K562 (cell line): ENCODE measurements at regions not wholly inside any gene's neighbourhood (a gene's known extent, or its start where the extent isn't known, plus 50 kb on each side); places are given as distances from the start of the nearest gene placed in this dataset.

Source experiments
- ATAC-seq: fragments of 200-7000 bp; cut with Tn5 transposase; 3 replicates; pipeline ENCODE4 v1.9.1; 2020; ENCODE audit warnings: moderate library complexity
- BruUV-seq: library from RNA; stranded (reverse); fragments of 400-500 nt; replicated peaks from 2 replicates; lab custom pipeline; 2021; lab: Mats Ljungman, UMichigan
- CTCF ChIA-PET: fragments of 300-600 bp; formaldehyde crosslinking; extraction: SDS; loops from one replicate; lab custom pipeline; 2021; ENCODE audit warnings: low intra/inter-chr PET ratio; lab: Yijun Ruan, JAX
- POLR2A ChIA-PET: fragments of 300-600, 350-650 bp; sonication (Branson Sonifier 250); formaldehyde crosslinking; extraction: SDS; loops from one replicate; lab custom pipeline; 2021; ENCODE audit warnings: antibody characterized with exemption, inconsistent platforms; lab: Yijun Ruan, JAX
- DNase-seq, 4 experiments: peaks; one replicate each; pipeline versions ENCODE4 v3.0.0 to v3.0.0-alpha.2; 2011 to 2018; ENCODE audit warnings: low spot score in 3 of 4, mixed read lengths in 3 of 4; ENCODE audit errors: extremely low read depth in 1 of 4
- FAIRE-seq: peaks from 2 replicates; lab custom pipeline; 2011; peaks lifted over from hg19 to GRCh38; lab: Jason Lieb, UNC
- H2AFZ ChIP-seq: 2 replicates; pipeline ENCODE4 v1.6.0; 2011; ENCODE audit warnings: low read depth, low read length, control low read depth, inconsistent platforms
- H3K27ac ChIP-seq: fragments of 200-600 bp; 3 replicates; pipeline ENCODE4 v1.8.0; 2011; ENCODE audit warnings: low read depth, mild to moderate bottlenecking, control low read depth, inconsistent platforms, low read length, moderate library complexity, mixed read lengths; ENCODE audit errors: extremely low read depth
- H3K27me3 ChIP-seq, 2 experiments: fragments of 300-600 bp in 1 of 2; 2 replicates in 1 of 2; 3 replicates in 1 of 2; pipeline versions ENCODE4 v1.6.0 to v1.8.0; 2011; ENCODE audit warnings: inconsistent platforms in 2 of 2, low read length in 2 of 2, mild to moderate bottlenecking in 1 of 2, mixed read lengths in 1 of 2, moderate library complexity in 1 of 2; ENCODE audit not compliant: control insufficient read depth in 2 of 2, insufficient read depth in 2 of 2
- H3K36me3 ChIP-seq: fragments of 300-600 bp; 3 replicates; pipeline ENCODE4 v1.8.0; 2011; ENCODE audit warnings: mild to moderate bottlenecking, low read length, inconsistent platforms; ENCODE audit not compliant: control insufficient read depth, insufficient read depth
- H3K4me1 ChIP-seq, 2 experiments: fragments of 200-600 bp in 1 of 2; replicated peaks in 1 of 2; 2 replicates in 1 of 2; 3 replicates in 1 of 2; pipeline versions ENCODE4 v1.5.1 to v1.8.0; 2011; ENCODE audit warnings: inconsistent platforms in 2 of 2, low read length in 2 of 2, mild to moderate bottlenecking in 1 of 2, mixed read lengths in 1 of 2, moderate library complexity in 1 of 2; ENCODE audit not compliant: control insufficient read depth in 2 of 2, insufficient read depth in 2 of 2
- H3K4me2 ChIP-seq: 2 replicates; pipeline ENCODE4 v1.6.1; 2011; ENCODE audit warnings: low read length, control low read depth, inconsistent platforms, mixed read lengths; ENCODE audit not compliant: insufficient read depth
- H3K4me3 ChIP-seq: fragments of 200-600 bp; sonication (generic), shearing (Covaris generic); 2 replicates; pipeline ENCODE4 v1.5.1; 2016; ENCODE audit warnings: control low read depth, inconsistent platforms
- H3K79me2 ChIP-seq: fragments of 200-600 bp; 3 replicates; pipeline ENCODE4 v1.8.0; 2011; ENCODE audit warnings: low read length, inconsistent platforms; ENCODE audit not compliant: control insufficient read depth, insufficient read depth
- H3K9ac ChIP-seq, 2 experiments: 2 replicates each; pipeline versions ENCODE4 v1.6.0 to v1.6.1; 2011; ENCODE audit warnings: low read depth in 2 of 2, low read length in 2 of 2, control low read depth in 1 of 2, inconsistent platforms in 1 of 2, mild to moderate bottlenecking in 1 of 2, mixed read lengths in 1 of 2; ENCODE audit not compliant: insufficient read depth in 1 of 2
- H3K9me1 ChIP-seq: one replicate; pipeline ENCODE4 v1.6.0; 2011; ENCODE audit warnings: inconsistent platforms, mild to moderate bottlenecking, low read length, moderate library complexity; ENCODE audit not compliant: control insufficient read depth, insufficient read depth
- H3K9me3 ChIP-seq: replicated peaks from 2 replicates; pipeline ENCODE4 v1.5.1; 2011; ENCODE audit warnings: low read depth, low read length, inconsistent platforms; ENCODE audit not compliant: control insufficient read depth, insufficient read depth
- H4K20me1 ChIP-seq: replicated peaks from 2 replicates; pipeline ENCODE4 v1.6.1; 2011; ENCODE audit warnings: low read length, inconsistent platforms, mixed read lengths; ENCODE audit not compliant: control insufficient read depth, insufficient read depth
- ARNT ChIP-seq, 2 experiments: fragments of 450-650 bp; IDR thresholded peaks; 2 replicates each; pipeline ENCODE4 v1.6.1; 2016; ENCODE audit warnings: mild to moderate bottlenecking in 1 of 2
- CREB1 ChIP-seq, 2 experiments: sonication (generic) in 1 of 2; formaldehyde crosslinking in 1 of 2; IDR thresholded peaks; 2 replicates each; pipeline versions ENCODE4 v1.6.1 to v1.8.0; 2012 to 2022; ENCODE audit warnings: inconsistent platforms in 1 of 2, mild to moderate bottlenecking in 1 of 2, missing genetic modification reagents in 1 of 2, moderate library complexity in 1 of 2
- CTBP1 ChIP-seq: fragments of 450-650 bp; IDR thresholded peaks from 2 replicates; pipeline ENCODE4 v1.6.1; 2016; ENCODE audit warnings: borderline replicate concordance
- ELF2 ChIP-seq: fragments of 250-450 bp; sonication (Bioruptor Pico); IDR thresholded peaks from 2 replicates; pipeline ENCODE4 v1.5.0; 2021; ENCODE audit warnings: mild to moderate bottlenecking
- ETV6 ChIP-seq, 3 experiments: fragments of 150-350 bp in 1 of 3; sonication (generic) in 1 of 3; formaldehyde crosslinking in 1 of 3; IDR thresholded peaks; 2 replicates each; pipeline versions ENCODE4 v1.6.1 to v1.8.0; 2014 to 2022; ENCODE audit warnings: borderline replicate concordance in 2 of 3, low read depth in 2 of 3, antibody characterized with exemption in 1 of 3, low read length in 1 of 3, mild to moderate bottlenecking in 1 of 3, missing genetic modification reagents in 1 of 3
- ILK ChIP-seq: fragments of 450-650 bp; IDR thresholded peaks from 2 replicates; pipeline ENCODE4 v1.6.1; 2016; ENCODE audit warnings: missing genetic modification characterization, low read depth, mild to moderate bottlenecking, missing compliant biosample characterization, moderate library complexity, borderline replicate concordance
- MTA2 ChIP-seq: fragments of 450-650 bp; IDR thresholded peaks from 2 replicates; pipeline ENCODE4 v1.6.1; 2016; ENCODE audit warnings: low read depth
- NR2F6 ChIP-seq: fragments of 450-650 bp; formaldehyde crosslinking; IDR thresholded peaks from 2 replicates; pipeline ENCODE4 v1.4.0; 2020; ENCODE audit warnings: mild to moderate bottlenecking
- SNIP1 ChIP-seq: fragments of 450-650 bp; IDR thresholded peaks from 2 replicates; pipeline ENCODE4 v1.7.1; 2017; ENCODE audit warnings: low read depth, mild to moderate bottlenecking
- TGIF2 ChIP-seq: sonication (generic); formaldehyde crosslinking; IDR thresholded peaks from 2 replicates; pipeline ENCODE4 v1.8.1; 2022; ENCODE audit warnings: mild to moderate bottlenecking, missing genetic modification reagents, moderate library complexity
- ZBTB1 ChIP-seq: sonication (generic); formaldehyde crosslinking; IDR thresholded peaks from 2 replicates; pipeline ENCODE4 v1.8.1; 2023; ENCODE audit warnings: missing genetic modification reagents, low read depth, mild to moderate bottlenecking, borderline replicate concordance
- ZNF174 ChIP-seq: fragments of 250-450 bp; sonication (Bioruptor Pico); IDR thresholded peaks from 2 replicates; pipeline ENCODE4 v1.4.0; 2020; ENCODE audit warnings: mild to moderate bottlenecking
- ZNF347 ChIP-seq: fragments of 450-650 bp; formaldehyde crosslinking; IDR thresholded peaks from 2 replicates; pipeline ENCODE4 v1.4.0; 2020; ENCODE audit warnings: low read depth, mild to moderate bottlenecking, moderate library complexity
- ZNF551 ChIP-seq: fragments of 250-450 bp; sonication (Bioruptor Pico); IDR thresholded peaks from 2 replicates; pipeline ENCODE4 v1.5.0; 2021; ENCODE audit warnings: mild to moderate bottlenecking, moderate library complexity
- ZNF717 ChIP-seq: fragments of 250-450 bp; sonication (Bioruptor Pico); IDR thresholded peaks from 2 replicates; pipeline ENCODE4 v1.5.0; 2021
- WGBS: fragments of 100-300 bp; shearing (Covaris generic); methylation state at CpG from one replicate; pipeline ENCODE4 v1.1.6; 2016; ENCODE audit warnings: low coverage, mixed read lengths; ENCODE audit not compliant: insufficient coverage; ENCODE audit errors: missing lambda C conversion rate; 5-methylcytosine and 5-hydroxymethylcytosine counted together
- in situ Hi-C: fragments of 300-500 bp; cut with MboI; formaldehyde crosslinking; loops from 4 replicates; pipeline ENCODE4 v1.15.0; 2018; ENCODE audit warnings: inconsistent platforms, mixed read lengths
- intact Hi-C: fragments of 100-400 bp; cut with micrococcal nuclease; formaldehyde crosslinking; loops from 2 replicates; pipeline ENCODE4 v1.14.2; 2022
- TF ChIP-seq, protein P1 (sequence below): fragments of 450-650 bp; formaldehyde crosslinking; IDR thresholded peaks from 2 replicates; pipeline ENCODE4 v1.4.0; 2020; ENCODE audit warnings: mild to moderate bottlenecking, mixed read lengths

DNA sequence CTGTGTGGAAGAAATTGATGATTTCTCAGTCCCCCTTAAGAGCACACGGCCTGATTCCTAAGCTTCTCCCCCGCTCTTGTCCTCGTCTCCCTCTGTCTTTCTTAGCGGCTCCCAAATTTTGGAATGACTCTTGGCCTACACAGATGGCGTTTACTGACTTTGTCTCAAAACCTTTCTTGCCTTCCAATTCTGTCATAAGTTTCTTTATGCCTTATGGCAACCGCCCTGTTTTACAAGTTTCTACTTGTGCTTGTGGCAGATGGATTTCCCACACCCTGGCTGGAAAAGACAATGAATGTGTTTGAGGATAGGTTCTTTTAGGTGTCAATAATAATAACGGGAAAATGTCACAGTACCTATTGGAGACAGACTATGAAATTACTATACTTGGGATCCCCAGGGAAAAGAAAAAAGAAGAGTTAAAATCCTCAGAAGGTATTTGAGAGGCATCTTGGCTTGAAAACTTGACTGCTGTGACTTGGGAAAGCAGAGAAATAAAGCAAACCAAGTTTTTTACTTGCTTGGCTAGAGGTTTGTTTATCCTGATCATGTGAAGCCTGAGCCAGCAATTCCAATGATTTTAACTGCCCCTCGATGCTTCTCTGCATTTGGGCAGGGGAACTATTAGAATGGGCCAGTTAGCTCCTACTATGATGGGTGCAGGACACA lies 276.4 kb downstream of the HRH4 start:
- FAIRE-seq = no peak
- in situ Hi-C loops = no loop called here

DNA sequence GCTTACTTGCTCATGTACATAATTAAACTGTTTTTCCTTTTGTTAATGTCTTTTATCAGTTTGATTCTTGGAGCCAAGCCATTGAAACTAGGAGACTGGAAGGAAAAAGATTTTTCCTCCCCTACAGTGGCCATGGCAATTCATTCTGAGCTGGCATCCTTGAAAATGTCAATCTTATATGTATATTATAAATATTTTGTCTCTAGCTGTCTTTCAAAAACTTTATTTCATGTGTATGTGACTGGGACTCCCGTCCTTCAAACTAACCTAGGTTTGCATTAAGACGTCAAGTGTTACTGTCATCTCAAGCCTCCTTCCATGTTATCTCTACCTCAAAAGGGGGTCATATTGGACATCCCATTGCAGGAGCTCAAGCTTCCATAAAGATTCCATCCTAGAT lies 280.4 kb downstream of the HRH4 start:
- no peak for ATAC-seq
- H3K9me3 ChIP-seq = no peaks in the 10 kb centered on the region
- no peak overlapping the region for H3K9ac ChIP-seq
- intact Hi-C loops (no loop called here), in situ Hi-C loops (no loop called here)
- CTCF ChIA-PET = no interaction called here
- H3K79me2 ChIP-seq = no peaks in the 10 kb centered on the region
- WGBS = 0% methylated on average over 2 of the region's 2 CpGs
- H2AFZ ChIP-seq = no peak overlapping the region
- no peak overlapping the region for H3K27ac ChIP-seq
- no peaks in the 10 kb centered on the region for H3K36me3 ChIP-seq
- POLR2A ChIA-PET = no interaction called here
- H3K4me1 ChIP-seq = no peaks in the 10 kb centered on the region
- no peaks in the 10 kb centered on the region for H3K9me1 ChIP-seq
- no peak overlapping the region for H3K4me3 ChIP-seq
- no peak for FAIRE-seq
- no peak overlapping the region for H3K4me2 ChIP-seq
- no peaks in the 10 kb centered on the region for H3K27me3 ChIP-seq
- no peak for DNase-seq
- no TSS peak for BruUV-seq
- H4K20me1 ChIP-seq = no peaks in the 10 kb centered on the region
- TF ChIP-seq ZNF717 (CRISPR knock-in tag) = no peak
- TF ChIP-seq ZNF551 = no peak
- no peak for TF ChIP-seq TGIF2 (CRISPR knock-in tag)
- TF ChIP-seq CTBP1 = no peak
- no peak for TF ChIP-seq ARNT (IDR thresholded peaks at IDR 0.05)
- TF ChIP-seq ILK = no peak
- TF ChIP-seq, protein P1, sequence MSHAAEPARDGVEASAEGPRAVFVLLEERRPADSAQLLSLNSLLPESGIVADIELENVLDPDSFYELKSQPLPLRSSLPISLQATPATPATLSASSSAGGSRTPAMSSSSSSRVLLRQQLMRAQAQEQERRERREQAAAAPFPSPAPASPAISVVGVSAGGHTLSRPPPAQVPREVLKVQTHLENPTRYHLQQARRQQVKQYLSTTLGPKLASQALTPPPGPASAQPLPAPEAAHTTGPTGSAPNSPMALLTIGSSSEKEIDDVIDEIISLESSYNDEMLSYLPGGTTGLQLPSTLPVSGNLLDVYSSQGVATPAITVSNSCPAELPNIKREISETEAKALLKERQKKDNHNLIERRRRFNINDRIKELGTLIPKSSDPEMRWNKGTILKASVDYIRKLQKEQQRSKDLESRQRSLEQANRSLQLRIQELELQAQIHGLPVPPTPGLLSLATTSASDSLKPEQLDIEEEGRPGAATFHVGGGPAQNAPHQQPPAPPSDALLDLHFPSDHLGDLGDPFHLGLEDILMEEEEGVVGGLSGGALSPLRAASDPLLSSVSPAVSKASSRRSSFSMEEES (CRISPR knock-in tag) = no peak
- TF ChIP-seq CREB1 (IDR thresholded peaks at IDR 0.05) = no peak
- TF ChIP-seq CREB1 (CRISPR knock-in tag; IDR thresholded peaks at IDR 0.05) = no peak
- TF ChIP-seq ZNF347 = no peak
- no peak for TF ChIP-seq ZBTB1

More for the DNA sequence above, 276.4 kb downstream of the HRH4 start:
- Histone ChIP-seq H3K36me3 (no peaks in the 10 kb centered on the region), H3K9me1 (no peaks in the 10 kb centered on the region), H3K4me1 (no peaks in the 10 kb centered on the region), H3K4me3 (no peak overlapping the region), H2AFZ (no peak overlapping the region), H4K20me1 (no peaks in the 10 kb centered on the region), H3K27ac (no peak overlapping the region), H3K9me3 (0 out of 2 replicates have a peak, but pooled peaks cover 3% of the 10 kb centered on the region), H3K79me2 (no peaks in the 10 kb centered on the region), H3K9ac (no peak overlapping the region), H3K4me2 (no peak overlapping the region), H3K27me3 (no peaks in the 10 kb centered on the region)
- DNase-seq (no peak), ATAC-seq (no peak)
- TF ChIP-seq ZNF174 (CRISPR knock-in tag) (no peak), MTA2 (no peak), ETV6 (IDR thresholded peaks at IDR 0.05; ENCODE audit: borderline replicate concordance in 1 of 2, low read depth in 2 of 2, low read length in 1 of 2) (no peak), ETV6 (CRISPR knock-in tag; IDR thresholded peaks at IDR 0.05; ENCODE audit: borderline replicate concordance) (no peak), SNIP1 (no peak), ELF2 (CRISPR knock-in tag) (no peak), NR2F6 (CRISPR knock-in tag) (no peak)
- ChIA-PET CTCF (no interaction called here), POLR2A (no interaction called here)
- 0% methylated on average over 8 of the region's 8 CpGs for WGBS
- intact Hi-C loops = no loop called here
- no TSS peak for BruUV-seq
